Psoas muscle (tissue), 7 donors: ENCODE measurements at regions not wholly inside any gene's neighbourhood (a gene's known extent, or its start where the extent isn't known, plus 50 kb on each side); places are given as distances from the start of the nearest gene placed in this dataset.

Experiments
- ATAC-seq, 4 donors: fragments of 200-7000 bp; cut with Tn5 transposase; one replicate each; pipeline ENCODE4 v1.9.1; 2020; ENCODE audit warnings: moderate library complexity in 3 of 4, mild to moderate bottlenecking in 2 of 4
- DNase-seq, 2 donors: peaks; one replicate each; pipeline ENCODE4 v3.0.0-alpha.2; 2020
- H3K27ac ChIP-seq: fragments of 200-600 bp; one replicate; pipeline ENCODE4 v1.8.0; 2022
- H3K27me3 ChIP-seq, 3 donors: fragments of 200-600 bp in 1 of 3; one replicate each; pipeline versions ENCODE4 v1.6.1 to v1.8.0; 2013 to 2022; ENCODE audit warnings: low read length in 2 of 3, mild to moderate bottlenecking in 2 of 3, moderate library complexity in 1 of 3; ENCODE audit not compliant: insufficient read depth in 3 of 3
- H3K36me3 ChIP-seq, 2 donors: fragments of 200-600 bp in 1 of 2; one replicate each; pipeline versions ENCODE4 v1.6.1 to v1.8.0; 2013 to 2022; ENCODE audit warnings: low read depth in 1 of 2, mild to moderate bottlenecking in 1 of 2, moderate library complexity in 1 of 2; ENCODE audit not compliant: insufficient read depth in 1 of 2
- H3K4me1 ChIP-seq: fragments of 200-600 bp; one replicate; pipeline ENCODE4 v1.8.0; 2022
- H3K4me3 ChIP-seq: fragments of 200-600 bp; one replicate; pipeline ENCODE4 v1.8.0; 2022; ENCODE audit warnings: mild to moderate bottlenecking
- H3K9me3 ChIP-seq: fragments of 200-600 bp; one replicate; pipeline ENCODE4 v1.8.0; 2022
- WGBS, 3 donors: extraction: QIAGEN DNeasy Blood & Tissue Kit; methylation state at CpG; one replicate each; pipeline versions ENCODE4 v1.1.6 to v1.1.7; 2013; 5-methylcytosine and 5-hydroxymethylcytosine counted together
- intact Hi-C, 2 donors: fragments of 100-400 bp; cut with DNase I; formaldehyde crosslinking; loops; one replicate each; pipeline versions ENCODE4 v1.11.0 to v1.14.2; 2022
- TF ChIP-seq, protein P1 (sequence below): fragments of 200-600 bp; IDR thresholded peaks from one replicate; pipeline ENCODE4 v1.8.0; 2022; ENCODE audit warnings: antibody characterized with exemption
- donor health status: healthy with polysubstance abuse.
- donor health status: DM: no; HTN: no; CAD: no; lungs with moderate emphysema.
- donor health status: Bipolar disorder and iron deficiency.
- donor health status: healthy.
- donor health status: DM: yes; HTN: yes; CAD: no.
- donor health status: DM: no; HTN: no; CAD: no.
- donor health status: DM: yes; HTN: yes; CAD: no.

DNA sequence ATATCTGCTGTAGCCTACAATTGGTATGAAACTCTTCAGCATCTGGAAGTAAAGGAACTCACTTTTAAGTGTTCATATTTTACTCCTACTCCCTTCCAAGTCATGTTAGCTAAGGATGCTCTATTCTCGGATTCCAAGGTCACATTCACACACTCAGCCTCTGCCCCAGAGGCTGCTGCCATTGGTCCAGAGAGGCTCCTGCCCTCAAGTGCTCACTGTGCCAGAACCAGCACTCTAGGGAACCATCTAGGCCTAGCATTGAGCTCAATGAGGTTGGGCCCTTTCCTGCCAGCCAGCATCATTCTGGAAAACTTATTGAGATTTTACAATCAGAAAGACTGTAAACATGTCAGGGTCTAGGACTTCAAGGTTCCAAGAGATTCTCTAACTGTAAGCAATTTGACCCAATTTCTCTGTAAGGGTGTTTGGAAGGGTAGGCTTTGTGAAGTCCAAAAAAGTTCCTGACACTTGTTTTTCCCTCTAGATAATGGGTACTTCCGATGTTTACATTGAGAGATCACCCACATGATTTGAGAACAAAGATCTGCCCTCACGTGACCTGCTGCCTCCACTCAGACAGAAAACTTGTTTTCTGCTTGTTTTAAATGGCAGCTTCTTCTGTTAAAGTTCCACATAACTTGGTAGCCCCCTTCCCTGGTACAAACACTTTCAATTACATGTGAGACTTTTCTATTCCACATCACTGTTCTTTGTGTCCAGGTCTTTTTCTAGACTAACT is 94.9 kb downstream of the MAB21L3 start:
- no peak overlapping the region for H3K4me3 ChIP-seq
- H3K36me3 ChIP-seq = no peaks in the 10 kb centered on the region
- no peak overlapping the region for H3K27ac ChIP-seq
- intact Hi-C loops = no loop called here
- DNase-seq (no peak), ATAC-seq (no peak)
- no peaks in the 10 kb centered on the region for H3K27me3 ChIP-seq
- TF ChIP-seq, protein P1, sequence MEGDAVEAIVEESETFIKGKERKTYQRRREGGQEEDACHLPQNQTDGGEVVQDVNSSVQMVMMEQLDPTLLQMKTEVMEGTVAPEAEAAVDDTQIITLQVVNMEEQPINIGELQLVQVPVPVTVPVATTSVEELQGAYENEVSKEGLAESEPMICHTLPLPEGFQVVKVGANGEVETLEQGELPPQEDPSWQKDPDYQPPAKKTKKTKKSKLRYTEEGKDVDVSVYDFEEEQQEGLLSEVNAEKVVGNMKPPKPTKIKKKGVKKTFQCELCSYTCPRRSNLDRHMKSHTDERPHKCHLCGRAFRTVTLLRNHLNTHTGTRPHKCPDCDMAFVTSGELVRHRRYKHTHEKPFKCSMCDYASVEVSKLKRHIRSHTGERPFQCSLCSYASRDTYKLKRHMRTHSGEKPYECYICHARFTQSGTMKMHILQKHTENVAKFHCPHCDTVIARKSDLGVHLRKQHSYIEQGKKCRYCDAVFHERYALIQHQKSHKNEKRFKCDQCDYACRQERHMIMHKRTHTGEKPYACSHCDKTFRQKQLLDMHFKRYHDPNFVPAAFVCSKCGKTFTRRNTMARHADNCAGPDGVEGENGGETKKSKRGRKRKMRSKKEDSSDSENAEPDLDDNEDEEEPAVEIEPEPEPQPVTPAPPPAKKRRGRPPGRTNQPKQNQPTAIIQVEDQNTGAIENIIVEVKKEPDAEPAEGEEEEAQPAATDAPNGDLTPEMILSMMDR = no peak
- H3K4me1 ChIP-seq = no peaks in the 10 kb centered on the region
- 83 to 88% (median 84%) methylated on average over 3 of the region's 3 CpGs for whole genome bisulfite sequencing, 3 donors
- no peaks in the 10 kb centered on the region for H3K9me3 ChIP-seq

DNA sequence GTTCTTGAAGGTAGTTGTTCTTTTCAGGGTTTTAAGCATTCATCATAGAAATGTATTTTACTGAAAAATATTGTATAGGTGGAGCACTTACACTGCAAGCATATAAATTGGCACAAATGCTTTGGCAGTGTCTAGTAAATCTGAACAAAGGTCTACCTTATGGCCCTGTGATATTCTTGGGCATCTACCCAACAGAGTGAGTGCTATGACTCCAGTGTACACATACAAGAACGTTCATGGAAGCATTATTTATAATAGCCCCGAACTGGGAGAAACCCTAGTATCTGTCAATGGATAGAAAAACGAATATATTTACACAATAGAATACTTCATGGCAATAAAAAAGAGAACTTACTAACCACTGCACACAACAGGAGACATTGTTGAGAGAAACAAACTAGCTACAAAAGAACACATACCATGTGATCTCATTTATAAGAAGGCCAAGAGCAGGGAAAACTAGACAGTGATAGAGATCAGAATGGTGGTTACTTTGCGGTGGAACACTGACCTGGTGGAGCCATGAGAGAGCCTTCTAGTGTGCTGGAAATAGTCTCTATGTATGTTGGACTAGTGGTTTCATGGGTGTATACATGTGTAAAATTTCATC is 96.0 kb downstream of the MAB21L3 start:
- TF ChIP-seq, protein P1 = no peak
- no peak for ATAC-seq
- H3K4me3 ChIP-seq = no peak overlapping the region
- 73 to 84% (median 79%) methylated on average over 4 of the region's 4 CpGs for WGBS, 3 donors
- H3K27me3 ChIP-seq = no peaks in the 10 kb centered on the region
- no peaks in the 10 kb centered on the region for H3K36me3 ChIP-seq
- H3K9me3 ChIP-seq = no peaks in the 10 kb centered on the region
- H3K4me1 ChIP-seq = no peaks in the 10 kb centered on the region
- H3K27ac ChIP-seq = no peak overlapping the region
- DNase-seq = no peak
- intact Hi-C loops = no loop called here

DNA sequence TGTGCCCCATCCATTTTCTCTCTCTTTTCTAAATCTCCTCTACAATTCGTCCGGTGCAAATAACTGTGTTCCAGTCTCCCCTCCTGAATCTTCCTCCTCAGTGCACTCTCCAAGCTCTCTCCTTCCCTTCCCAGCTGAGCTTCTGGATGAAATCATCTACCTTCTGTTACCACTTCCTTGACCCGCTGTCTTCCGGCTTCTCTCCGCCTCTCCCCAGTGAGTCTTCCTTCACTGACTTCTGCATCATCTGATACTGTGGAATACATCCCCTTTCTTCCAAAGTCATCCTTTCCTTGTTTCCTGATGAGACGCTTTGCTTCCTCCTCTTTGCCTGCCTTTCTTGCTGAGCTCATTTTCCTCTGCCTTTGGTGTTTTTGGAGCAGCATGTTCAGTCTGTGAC is 96.9 kb downstream of the MAB21L3 start:
- Histone ChIP-seq H3K27me3 (no peaks in the 10 kb centered on the region), H3K9me3 (no peaks in the 10 kb centered on the region), H3K27ac (no peak overlapping the region), H3K36me3 (no peaks in the 10 kb centered on the region), H3K4me1 (no peaks in the 10 kb centered on the region), H3K4me3 (no peak overlapping the region)
- no peak for ATAC-seq
- 80 to 83% (median 83%) methylated on average over 6 of the region's 6 CpGs for WGBS, 3 donors
- intact Hi-C loops = no loop called here
- TF ChIP-seq, protein P1 = no peak
- no peak for DNase-seq

DNA sequence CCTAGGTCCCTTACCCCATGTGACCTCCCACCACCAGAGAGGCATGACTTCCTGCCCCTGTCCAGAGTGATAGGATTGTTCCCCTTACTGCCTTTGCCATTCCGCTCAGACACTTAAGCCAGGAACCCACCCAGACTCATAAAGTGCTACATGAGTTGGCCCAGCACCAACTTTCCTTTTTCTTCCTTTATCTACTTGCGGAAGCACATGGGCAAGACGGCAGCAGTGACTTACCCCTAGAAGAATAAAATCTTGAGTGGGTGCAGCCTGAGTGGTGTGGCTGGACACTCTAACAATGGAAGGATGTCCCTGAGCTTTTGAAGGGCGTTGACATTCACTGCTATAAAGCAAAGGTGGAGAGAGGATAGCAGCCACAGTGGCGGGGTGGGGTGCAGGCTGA is 100.1 kb downstream of the MAB21L3 start:
- Histone ChIP-seq H3K9me3 (no peaks in the 10 kb centered on the region), H3K36me3 (no peaks in the 10 kb centered on the region), H3K4me3 (no peak overlapping the region), H3K4me1 (no peaks in the 10 kb centered on the region), H3K27ac (no peak overlapping the region), H3K27me3 (no peaks in the 10 kb centered on the region)
- TF ChIP-seq, protein P1 = no peak
- no peak for ATAC-seq
- WGBS, 3 donors = 79 to 82% (median 80%) methylated on average over 5 of the region's 5 CpGs
- DNase-seq = no peak
- intact Hi-C loops = no loop called here
